SJSA1 (cell line): ENCODE measurements at regions not wholly inside any gene's neighbourhood (a gene's known extent, or its start where the extent isn't known, plus 50 kb on each side); places are given as distances from the start of the nearest gene placed in this dataset.

Experiments used
- DNase-seq, 2 experiments: peaks; one replicate each; pipeline ENCODE4 v3.0.0-alpha.2; 2015 to 2020; ENCODE audit warnings: low spot score in 2 of 2, low read depth in 1 of 2
- H3K27ac ChIP-seq: fragments of 250-450 bp; sonication (Bioruptor Pico); 2 replicates; pipeline ENCODE4 v1.5.1; 2020; ENCODE audit warnings: mild to moderate bottlenecking, moderate library complexity
- H3K27me3 ChIP-seq: fragments of 250-450 bp; sonication (Bioruptor Pico); replicated peaks from 2 replicates; pipeline ENCODE4 v1.5.1; 2020; ENCODE audit warnings: mild to moderate bottlenecking, moderate library complexity
- H3K36me3 ChIP-seq: fragments of 250-450 bp; sonication (Bioruptor Pico); 2 replicates; pipeline ENCODE4 v1.5.1; 2020; ENCODE audit warnings: mild to moderate bottlenecking
- H3K4me1 ChIP-seq: fragments of 250-450 bp; sonication (Bioruptor Pico); replicated peaks from 2 replicates; pipeline ENCODE4 v1.6.1; 2021; ENCODE audit warnings: mild to moderate bottlenecking
- H3K4me3 ChIP-seq: fragments of 250-450 bp; sonication (Bioruptor Pico); 2 replicates; pipeline ENCODE4 v1.5.1; 2020; ENCODE audit warnings: mild to moderate bottlenecking
- H3K9me3 ChIP-seq: fragments of 250-450 bp; sonication (Bioruptor Pico); replicated peaks from 2 replicates; pipeline ENCODE4 v1.5.1; 2020; ENCODE audit warnings: mild to moderate bottlenecking

DNA sequence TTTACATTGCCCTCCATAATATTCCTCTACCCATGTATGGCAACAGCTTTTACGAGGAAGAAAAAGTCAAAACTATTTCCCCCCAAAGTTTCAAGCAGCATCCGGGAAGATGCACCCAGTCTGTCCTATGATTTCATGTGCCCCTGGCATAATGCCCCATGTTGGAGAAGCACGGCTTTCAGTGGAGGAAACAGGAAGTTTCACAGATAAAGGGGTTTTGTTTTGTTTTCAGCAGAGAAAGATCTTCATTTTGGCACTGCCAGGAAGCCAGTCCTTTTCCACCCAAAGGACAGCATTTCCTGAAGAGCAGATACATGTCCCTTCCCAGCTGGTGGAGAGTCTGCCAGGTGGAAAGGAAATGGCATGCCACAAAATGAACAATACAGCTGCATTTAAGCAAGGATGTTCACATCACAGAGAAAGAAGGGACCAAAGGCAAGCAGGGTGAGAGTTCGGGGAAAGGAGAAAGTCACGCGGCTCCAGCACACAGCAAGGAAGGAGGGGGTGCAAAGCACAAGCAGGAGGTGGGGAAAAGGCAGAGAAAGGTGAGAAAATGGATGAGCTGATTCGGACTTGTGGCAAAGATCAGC, 95.3 kb upstream of the HIVEP3 start:
- no peaks in the 10 kb centered on the region for H3K36me3 ChIP-seq
- no peaks in the 10 kb centered on the region for H3K27me3 ChIP-seq
- H3K4me1 ChIP-seq, result no peaks in the 10 kb centered on the region
- DNase-seq, result no peak
- H3K4me3 ChIP-seq, result no peak overlapping the region
- no peak overlapping the region for H3K27ac ChIP-seq
- H3K9me3 ChIP-seq, result no peaks in the 10 kb centered on the region

DNA sequence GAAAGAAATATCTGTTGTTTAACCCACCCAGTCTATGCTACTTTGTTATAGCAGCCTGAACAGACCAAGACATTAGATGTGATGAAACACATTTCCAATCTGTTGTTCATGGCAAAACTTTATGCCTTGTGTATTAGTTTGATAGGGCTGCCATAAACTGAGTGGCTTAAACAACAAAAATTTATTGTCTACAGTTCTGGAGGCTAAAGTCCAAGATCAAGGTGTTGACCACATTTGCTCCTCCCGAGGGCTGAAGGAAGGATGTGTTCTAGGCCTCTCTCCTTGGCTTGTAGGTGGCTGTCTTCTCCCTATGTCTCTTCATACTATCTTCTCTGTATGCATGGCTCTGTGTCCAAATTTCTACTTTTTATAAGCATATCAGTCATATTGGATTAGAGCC, 94.1 kb upstream of the HIVEP3 start:
- no peak overlapping the region for H3K27ac ChIP-seq
- no peaks in the 10 kb centered on the region for H3K36me3 ChIP-seq
- no peaks in the 10 kb centered on the region for H3K4me1 ChIP-seq
- H3K4me3 ChIP-seq, result no peak overlapping the region
- no peak for DNase-seq
- no peaks in the 10 kb centered on the region for H3K9me3 ChIP-seq
- no peaks in the 10 kb centered on the region for H3K27me3 ChIP-seq

DNA sequence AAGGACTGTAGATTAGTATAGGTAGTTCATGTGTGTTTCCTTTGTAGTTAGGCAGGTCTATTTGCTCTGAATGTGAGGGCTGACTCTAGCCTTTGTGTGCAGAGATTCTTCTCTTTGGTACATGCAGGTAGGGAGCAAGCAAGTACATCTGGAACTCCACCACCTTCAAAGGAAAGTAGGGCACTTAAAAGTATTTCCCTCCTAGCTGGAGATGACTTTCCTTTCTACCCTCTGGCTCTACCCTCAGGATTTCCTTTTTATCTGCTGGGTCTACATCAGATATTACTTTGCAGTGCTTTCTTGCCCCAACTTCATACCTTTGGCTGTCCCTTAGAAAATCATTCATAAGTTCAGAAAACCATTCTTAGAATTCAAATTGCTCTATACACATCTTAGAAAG, 91.7 kb upstream of the HIVEP3 start:
- Histone ChIP-seq H3K27me3 (no peaks in the 10 kb centered on the region), H3K4me1 (no peaks in the 10 kb centered on the region), H3K4me3 (no peak overlapping the region), H3K27ac (no peak overlapping the region), H3K9me3 (no peaks in the 10 kb centered on the region), H3K36me3 (no peaks in the 10 kb centered on the region)
- no peak for DNase-seq

DNA sequence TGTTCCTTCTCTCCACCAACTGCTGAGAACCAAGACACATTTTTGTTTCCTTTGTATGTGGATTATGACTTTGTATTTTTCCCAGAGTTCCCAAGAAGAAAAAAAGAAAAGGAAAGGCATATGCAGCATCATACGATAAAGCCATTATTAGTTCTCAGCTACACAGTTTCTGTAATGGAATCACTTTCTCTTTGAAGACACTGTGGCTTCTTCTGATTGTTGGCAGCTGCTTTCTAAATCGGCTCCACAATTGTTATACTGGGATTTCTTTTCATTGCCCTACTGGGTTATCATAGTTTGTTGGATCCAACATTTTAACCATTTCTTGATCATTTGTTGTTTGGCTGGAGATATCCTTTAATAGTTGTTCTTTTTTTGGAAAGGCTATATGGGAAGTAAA, 89.5 kb upstream of the HIVEP3 start:
- H3K27ac ChIP-seq, result no peak overlapping the region
- no peak for DNase-seq

DNA sequence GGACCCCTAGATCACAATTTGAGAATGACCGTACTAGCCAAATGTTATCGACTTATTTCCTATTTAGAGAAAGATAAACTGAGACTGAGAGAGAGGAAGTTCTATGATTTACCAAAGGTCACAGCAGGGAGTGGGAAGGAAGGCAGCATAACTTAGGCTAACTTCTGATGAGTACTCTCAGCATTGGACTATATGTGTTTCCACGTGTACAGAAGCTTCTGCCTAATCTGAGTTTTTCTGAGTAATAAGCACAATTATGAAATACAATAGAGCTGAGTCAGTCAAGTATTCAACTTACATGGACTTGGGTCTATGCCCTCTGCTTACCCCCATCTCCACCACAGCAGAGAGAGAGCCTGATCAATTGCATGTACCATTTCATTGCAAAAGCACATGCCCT, 88.1 kb upstream of the HIVEP3 start:
- no peaks in the 10 kb centered on the region for H3K9me3 ChIP-seq
- no peak overlapping the region for H3K27ac ChIP-seq
- H3K27me3 ChIP-seq, result no peaks in the 10 kb centered on the region
- DNase-seq, result no peak
- no peaks in the 10 kb centered on the region for H3K4me1 ChIP-seq
- no peak overlapping the region for H3K4me3 ChIP-seq
- H3K36me3 ChIP-seq, result no peaks in the 10 kb centered on the region

More for the DNA sequence above, 89.5 kb upstream of the HIVEP3 start:
- no peaks in the 10 kb centered on the region for H3K36me3 ChIP-seq
- H3K4me1 ChIP-seq, result no peaks in the 10 kb centered on the region
- no peaks in the 10 kb centered on the region for H3K27me3 ChIP-seq
- no peak overlapping the region for H3K4me3 ChIP-seq
- H3K9me3 ChIP-seq, result no peaks in the 10 kb centered on the region

DNA sequence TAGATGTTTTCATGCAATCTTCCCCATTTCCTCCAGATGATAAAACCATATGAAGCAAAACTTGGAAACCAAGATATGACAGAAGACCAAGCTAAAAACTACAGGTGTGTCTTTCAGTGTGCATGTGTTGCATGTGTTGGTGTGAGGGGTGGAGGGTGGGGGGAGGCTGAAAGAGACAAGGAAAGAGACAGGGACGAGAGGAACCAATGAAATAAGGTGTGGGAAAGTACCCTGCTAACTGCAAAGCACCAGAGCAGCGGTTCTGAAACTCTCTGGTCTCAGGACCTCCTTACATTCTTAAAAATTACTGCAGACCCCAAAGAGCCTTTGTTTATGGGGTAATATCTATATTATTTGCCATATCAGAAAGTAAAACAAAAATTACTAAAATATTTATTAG, 87.4 kb upstream of the HIVEP3 start:
- Histone ChIP-seq H3K27me3 (no peaks in the 10 kb centered on the region), H3K4me3 (no peak overlapping the region), H3K4me1 (no peaks in the 10 kb centered on the region), H3K9me3 (no peaks in the 10 kb centered on the region), H3K36me3 (no peaks in the 10 kb centered on the region), H3K27ac (no peak overlapping the region)
- DNase-seq, result no peak

DNA sequence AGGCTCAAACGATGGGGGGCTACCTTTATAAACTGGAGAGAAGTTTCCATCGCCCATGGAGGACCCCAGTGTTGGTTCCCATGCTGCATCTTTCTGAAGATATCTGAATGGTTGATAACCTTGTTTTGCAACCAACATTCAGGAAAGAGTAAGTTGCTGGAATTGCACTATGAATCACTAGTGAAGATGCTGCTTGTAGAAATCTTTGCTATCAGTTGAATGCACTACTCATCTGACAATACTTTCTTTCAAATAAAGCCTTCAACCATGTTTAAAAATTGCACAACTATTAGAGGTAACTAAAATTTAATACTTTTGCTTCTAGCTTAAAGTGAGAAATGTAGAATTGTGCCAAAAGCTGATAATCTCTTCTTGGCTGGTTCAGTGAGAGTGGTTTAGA, 86.8 kb upstream of the HIVEP3 start:
- no peaks in the 10 kb centered on the region for H3K36me3 ChIP-seq
- no peak overlapping the region for H3K4me3 ChIP-seq
- no peaks in the 10 kb centered on the region for H3K27me3 ChIP-seq
- H3K27ac ChIP-seq, result no peak overlapping the region
- no peaks in the 10 kb centered on the region for H3K4me1 ChIP-seq
- DNase-seq, result no peak
- no peaks in the 10 kb centered on the region for H3K9me3 ChIP-seq

DNA sequence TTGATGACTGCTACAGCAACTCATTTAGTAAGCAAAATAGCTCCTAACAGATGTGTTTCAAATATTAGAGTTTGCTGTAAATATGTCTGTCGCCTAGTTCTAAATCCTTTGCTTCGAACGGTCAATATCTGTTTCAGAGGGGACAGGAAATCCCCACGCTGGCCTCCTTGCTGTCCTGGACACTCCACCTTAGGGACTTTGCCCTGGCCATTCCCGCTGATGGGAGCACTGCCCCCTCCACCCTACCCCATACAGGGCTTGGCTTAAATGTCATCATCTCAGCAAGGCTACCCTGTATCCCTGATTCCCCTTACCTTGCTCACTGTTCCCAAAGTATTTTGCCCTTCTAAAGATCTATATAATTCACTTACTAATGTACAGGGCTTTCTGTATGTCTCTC, 86.1 kb upstream of the HIVEP3 start:
- no peaks in the 10 kb centered on the region for H3K4me1 ChIP-seq
- H3K9me3 ChIP-seq, result no peaks in the 10 kb centered on the region
- no peak for DNase-seq
- H3K36me3 ChIP-seq, result no peaks in the 10 kb centered on the region
- no peak overlapping the region for H3K27ac ChIP-seq
- no peak overlapping the region for H3K4me3 ChIP-seq
- H3K27me3 ChIP-seq, result no peaks in the 10 kb centered on the region

DNA sequence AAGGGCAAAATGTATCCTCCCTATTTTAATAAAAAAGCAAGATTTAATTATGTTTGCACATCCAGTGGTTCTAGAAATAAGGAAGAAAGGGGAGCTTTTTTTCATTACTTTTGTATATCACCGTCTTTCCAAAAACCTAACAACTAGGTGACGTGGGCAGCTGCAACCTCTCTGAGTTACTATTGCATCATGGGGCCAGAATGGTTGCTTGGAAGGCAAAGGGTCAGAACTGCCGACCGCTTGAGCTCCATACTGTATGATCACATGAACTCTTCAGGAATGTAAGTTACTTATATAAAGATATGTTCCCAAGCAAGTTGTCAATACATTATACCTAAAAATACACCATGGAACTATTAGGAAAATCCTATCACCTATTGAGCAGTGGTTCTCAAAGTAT, 85.6 kb upstream of the HIVEP3 start:
- no peak for DNase-seq
- no peaks in the 10 kb centered on the region for H3K9me3 ChIP-seq

DNA sequence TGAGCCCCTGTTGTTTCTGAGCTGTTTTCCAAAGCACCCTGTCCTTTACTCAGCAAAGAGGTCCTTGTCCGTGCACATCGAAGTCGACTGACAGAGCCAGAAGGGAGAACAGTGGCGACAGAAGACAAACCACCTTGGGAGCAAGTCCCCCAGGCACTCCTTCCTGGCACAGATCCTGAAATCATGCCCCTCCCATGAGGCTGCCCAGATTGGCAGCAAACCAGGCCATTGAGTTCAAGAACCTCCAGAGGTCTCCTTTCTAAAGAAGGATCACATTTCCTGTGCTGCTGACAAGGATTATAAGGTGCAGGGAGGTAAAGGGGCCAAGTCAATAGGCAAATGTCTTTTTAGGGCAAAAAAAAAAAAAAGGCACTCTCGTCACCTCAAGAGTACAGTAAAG, 84.7 kb upstream of the HIVEP3 start:
- H3K27me3 ChIP-seq, result no peaks in the 10 kb centered on the region
- no peaks in the 10 kb centered on the region for H3K36me3 ChIP-seq
- DNase-seq, result no peak
- H3K27ac ChIP-seq, result no peak overlapping the region
- H3K4me3 ChIP-seq, result no peak overlapping the region
- H3K9me3 ChIP-seq, result no peaks in the 10 kb centered on the region
- H3K4me1 ChIP-seq, result no peaks in the 10 kb centered on the region

More for the DNA sequence above, 85.6 kb upstream of the HIVEP3 start:
- Histone ChIP-seq H3K4me3 (no peak overlapping the region), H3K27me3 (no peaks in the 10 kb centered on the region), H3K36me3 (no peaks in the 10 kb centered on the region), H3K27ac (no peak overlapping the region), H3K4me1 (no peaks in the 10 kb centered on the region)

DNA sequence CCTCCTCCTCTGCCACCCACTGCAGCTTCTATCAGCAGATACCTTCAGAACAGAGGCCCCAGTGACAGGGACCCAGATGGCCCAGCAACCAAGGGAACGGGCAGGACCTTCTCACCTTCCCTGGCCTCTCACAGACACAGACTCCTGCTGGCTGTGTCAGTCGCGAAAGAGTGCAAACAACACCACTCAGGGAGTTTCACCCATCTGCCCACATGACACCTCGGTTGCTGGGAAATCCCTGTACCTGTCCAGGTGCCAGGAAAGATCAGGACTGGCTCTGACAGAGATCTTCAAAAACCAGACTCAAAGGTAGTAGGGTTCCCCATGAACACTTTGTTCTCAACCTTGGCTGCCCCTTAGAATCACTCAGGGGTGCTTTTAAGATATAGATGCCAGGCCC, 83.5 kb upstream of the HIVEP3 start:
- H3K36me3 ChIP-seq, result no peaks in the 10 kb centered on the region
- H3K9me3 ChIP-seq, result no peaks in the 10 kb centered on the region
- no peak for DNase-seq
- H3K27ac ChIP-seq, result no peak overlapping the region
- no peaks in the 10 kb centered on the region for H3K27me3 ChIP-seq
- H3K4me3 ChIP-seq, result no peak overlapping the region
- H3K4me1 ChIP-seq, result no peaks in the 10 kb centered on the region

DNA sequence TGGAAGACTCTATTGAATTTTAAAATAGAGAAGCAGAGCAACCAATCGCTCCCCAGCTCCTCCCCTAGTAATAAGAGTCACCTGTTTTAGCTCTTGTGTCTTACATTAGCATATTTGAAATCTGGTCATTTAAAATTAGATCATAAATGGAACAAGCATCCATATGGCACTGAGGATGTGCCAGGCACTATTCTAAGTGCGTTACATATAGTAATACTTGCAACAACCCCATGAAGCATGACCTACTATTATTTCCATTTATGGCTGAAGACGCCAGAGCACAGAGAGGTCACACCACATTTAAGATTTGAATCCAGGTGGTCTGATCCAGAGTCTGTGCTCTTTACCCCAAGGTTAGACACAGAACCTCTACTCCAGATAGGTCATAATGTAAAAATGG, 82.0 kb upstream of the HIVEP3 start:
- Histone ChIP-seq H3K9me3 (no peaks in the 10 kb centered on the region), H3K27me3 (no peaks in the 10 kb centered on the region), H3K36me3 (no peaks in the 10 kb centered on the region), H3K4me1 (no peaks in the 10 kb centered on the region), H3K27ac (no peak overlapping the region), H3K4me3 (no peak overlapping the region)
- no peak for DNase-seq

DNA sequence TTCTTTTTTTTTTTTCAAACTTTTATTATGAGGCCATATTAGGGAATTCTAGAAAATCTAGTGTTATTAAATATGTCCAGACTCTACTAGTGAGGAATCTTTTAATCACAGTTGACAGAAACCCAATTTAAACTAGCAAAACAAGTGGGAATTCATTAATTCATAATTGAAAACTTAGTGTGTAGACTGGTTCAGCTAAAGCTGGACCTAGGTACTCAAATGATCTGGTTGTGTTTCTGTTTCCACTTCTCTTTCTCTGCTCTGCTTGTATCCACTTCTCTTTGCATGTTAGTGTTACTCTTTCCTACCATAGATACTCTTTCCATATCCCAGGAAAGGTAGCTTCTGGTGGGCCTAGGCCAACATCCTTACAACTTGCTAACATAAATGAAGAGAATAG, 81.2 kb upstream of the HIVEP3 start:
- Histone ChIP-seq H3K9me3 (no peaks in the 10 kb centered on the region), H3K4me1 (no peaks in the 10 kb centered on the region), H3K36me3 (no peaks in the 10 kb centered on the region), H3K27me3 (no peaks in the 10 kb centered on the region), H3K4me3 (no peak overlapping the region), H3K27ac (no peak overlapping the region)
- DNase-seq, result no peak

DNA sequence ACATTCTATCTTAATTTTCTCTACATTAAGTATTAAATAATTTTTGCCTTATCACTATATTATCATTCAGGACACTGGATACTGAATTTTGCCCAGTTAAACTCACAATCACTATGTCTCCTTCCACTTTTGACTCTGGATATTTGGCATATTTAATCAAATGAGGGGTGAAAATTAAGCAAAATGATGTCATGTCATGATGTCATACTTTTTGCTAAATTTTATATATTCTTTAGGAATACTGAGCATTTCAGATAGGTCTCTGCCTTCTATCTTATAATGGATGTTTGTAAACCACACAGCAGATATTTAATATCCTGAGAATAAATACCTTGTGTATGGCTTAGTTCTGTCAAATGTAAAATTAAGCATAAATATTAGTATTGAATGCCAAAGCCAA, 79.5 kb upstream of the HIVEP3 start:
- no peak for DNase-seq
- Histone ChIP-seq H3K4me3 (no peak overlapping the region), H3K9me3 (no peaks in the 10 kb centered on the region), H3K4me1 (no peaks in the 10 kb centered on the region), H3K27ac (no peak overlapping the region), H3K36me3 (no peaks in the 10 kb centered on the region), H3K27me3 (no peaks in the 10 kb centered on the region)

DNA sequence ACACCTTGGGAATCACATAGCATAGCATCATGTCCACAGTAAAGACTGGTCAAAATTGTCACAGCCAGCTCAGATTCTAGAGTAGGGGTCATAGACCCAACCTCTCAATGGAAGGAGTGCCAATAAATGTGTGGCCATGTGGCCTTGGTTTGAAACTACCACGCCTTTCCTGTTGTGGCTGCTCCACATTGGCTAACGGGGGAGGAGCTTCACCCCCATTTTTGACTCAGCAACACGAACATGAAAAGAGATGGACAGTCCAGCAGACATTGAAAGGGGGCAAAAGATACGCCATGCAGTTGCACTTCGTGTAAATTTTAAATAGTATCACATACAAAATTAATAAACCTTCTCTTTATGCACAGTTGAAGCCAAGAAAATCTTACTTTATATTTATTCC, 78.4 kb upstream of the HIVEP3 start:
- H3K4me3 ChIP-seq, result no peak overlapping the region
- H3K9me3 ChIP-seq, result no peaks in the 10 kb centered on the region
- H3K27ac ChIP-seq, result no peak overlapping the region
- no peaks in the 10 kb centered on the region for H3K27me3 ChIP-seq
- H3K4me1 ChIP-seq, result no peaks in the 10 kb centered on the region
- no peaks in the 10 kb centered on the region for H3K36me3 ChIP-seq
- no peak for DNase-seq
